ENCODE measurements at regions not wholly inside any gene's neighbourhood (a gene's known extent, or its start where the extent isn't known, plus 50 kb on each side); places are given as distances from the start of the nearest gene placed in this dataset.

GRCh38 chrX:130539721-130540321 is 138.0 kb downstream of the RBMX2 start:
- TF ChIP-seq CTCF (IDR thresholded peaks at IDR 0.05 in 2 of 3, conservative IDR thresholded peaks at IDR 0.05 in 1 of 3; ENCODE audit: control insufficient read depth in 2 of 3, extremely low read depth in 1 of 3, insufficient read depth in 1 of 3, low read depth in 3 of 3, low read length in 3 of 3) (peak; percentile 74 to 77 (median 75)), HDAC6 (IDR thresholded peaks at IDR 0.05; ENCODE audit: unreplicated experiment) (no peak), POLR2A (IDR thresholded peaks at IDR 0.05; ENCODE audit: low read depth, low read length) (no peak), PBX3 (IDR thresholded peaks at IDR 0.05; ENCODE audit: insufficient replicate concordance, low read depth, low read length) (no peak), EP300 (IDR thresholded peaks at IDR 0.05; ENCODE audit: borderline replicate concordance in 1 of 2, control insufficient read depth in 1 of 2, low read depth in 2 of 2, low read length in 2 of 2) (no peak), TBL1XR1 (IDR thresholded peaks at IDR 0.05; ENCODE audit: low read depth, low read length) (no peak)
